ENCODE measurements at regions not wholly inside any gene's neighbourhood (a gene's known extent, or its start where the extent isn't known, plus 50 kb on each side); places are given as distances from the start of the nearest gene placed in this dataset.

GRCh38 chr12:107536613-107537012, 149.0 kb upstream of the PWP1 start:
- TF ChIP-seq CREB5 (CRISPR knock-in tag; IDR thresholded peaks at IDR 0.05; ENCODE audit: low read depth) (no peak), TSHZ2 (CRISPR knock-in tag; IDR thresholded peaks at IDR 0.05) (no peak), ARNTL (CRISPR knock-in tag; IDR thresholded peaks at IDR 0.05; ENCODE audit: borderline replicate concordance, low read depth) (no peak), ZFP30 (CRISPR knock-in tag; IDR thresholded peaks at IDR 0.05) (no peak), ZNF8 (CRISPR knock-in tag; IDR thresholded peaks at IDR 0.05) (no peak), ISL1 (CRISPR knock-in tag; IDR thresholded peaks at IDR 0.05) (no peak), CSDC2 (CRISPR knock-in tag; IDR thresholded peaks at IDR 0.05) (no peak), OSR1 (CRISPR knock-in tag; IDR thresholded peaks at IDR 0.05) (no peak), TCF4 (CRISPR knock-in tag; IDR thresholded peaks at IDR 0.05; ENCODE audit: borderline replicate concordance) (no peak), ZC3H10 (CRISPR knock-in tag; IDR thresholded peaks at IDR 0.05) (no peak)
- TF ChIP-seq, protein P1, sequence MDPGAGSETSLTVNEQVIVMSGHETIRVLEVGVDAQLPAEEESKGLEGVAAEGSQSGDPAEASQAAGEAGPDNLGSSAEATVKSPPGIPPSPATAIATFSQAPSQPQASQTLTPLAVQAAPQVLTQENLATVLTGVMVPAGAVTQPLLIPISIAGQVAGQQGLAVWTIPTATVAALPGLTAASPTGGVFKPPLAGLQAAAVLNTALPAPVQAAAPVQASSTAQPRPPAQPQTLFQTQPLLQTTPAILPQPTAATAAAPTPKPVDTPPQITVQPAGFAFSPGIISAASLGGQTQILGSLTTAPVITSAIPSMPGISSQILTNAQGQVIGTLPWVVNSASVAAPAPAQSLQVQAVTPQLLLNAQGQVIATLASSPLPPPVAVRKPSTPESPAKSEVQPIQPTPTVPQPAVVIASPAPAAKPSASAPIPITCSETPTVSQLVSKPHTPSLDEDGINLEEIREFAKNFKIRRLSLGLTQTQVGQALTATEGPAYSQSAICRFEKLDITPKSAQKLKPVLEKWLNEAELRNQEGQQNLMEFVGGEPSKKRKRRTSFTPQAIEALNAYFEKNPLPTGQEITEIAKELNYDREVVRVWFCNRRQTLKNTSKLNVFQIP (CRISPR knock-in tag; IDR thresholded peaks at IDR 0.05; ENCODE audit: borderline replicate concordance, low read depth): no peak
- TF ChIP-seq, protein P2, sequence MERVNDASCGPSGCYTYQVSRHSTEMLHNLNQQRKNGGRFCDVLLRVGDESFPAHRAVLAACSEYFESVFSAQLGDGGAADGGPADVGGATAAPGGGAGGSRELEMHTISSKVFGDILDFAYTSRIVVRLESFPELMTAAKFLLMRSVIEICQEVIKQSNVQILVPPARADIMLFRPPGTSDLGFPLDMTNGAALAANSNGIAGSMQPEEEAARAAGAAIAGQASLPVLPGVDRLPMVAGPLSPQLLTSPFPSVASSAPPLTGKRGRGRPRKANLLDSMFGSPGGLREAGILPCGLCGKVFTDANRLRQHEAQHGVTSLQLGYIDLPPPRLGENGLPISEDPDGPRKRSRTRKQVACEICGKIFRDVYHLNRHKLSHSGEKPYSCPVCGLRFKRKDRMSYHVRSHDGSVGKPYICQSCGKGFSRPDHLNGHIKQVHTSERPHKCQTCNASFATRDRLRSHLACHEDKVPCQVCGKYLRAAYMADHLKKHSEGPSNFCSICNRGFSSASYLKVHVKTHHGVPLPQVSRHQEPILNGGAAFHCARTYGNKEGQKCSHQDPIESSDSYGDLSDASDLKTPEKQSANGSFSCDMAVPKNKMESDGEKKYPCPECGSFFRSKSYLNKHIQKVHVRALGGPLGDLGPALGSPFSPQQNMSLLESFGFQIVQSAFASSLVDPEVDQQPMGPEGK (CRISPR knock-in tag; IDR thresholded peaks at IDR 0.05; ENCODE audit: borderline replicate concordance): no peak
